Tibial nerve (tissue), 3 donors: ENCODE measurements at regions not wholly inside any gene's neighbourhood (a gene's known extent, or its start where the extent isn't known, plus 50 kb on each side); places are given as distances from the start of the nearest gene placed in this dataset.

ENCODE experiments used
- CTCF ChIP-seq, 5 experiments: fragments of 200-600 bp in 3 of 5; fragments of 450-650 bp in 2 of 5; sonication (generic) in 3 of 5; IDR thresholded peaks; one replicate each; pipeline ENCODE4 v1.5.1; 2016 to 2019; ENCODE audit warnings: antibody characterized with exemption in 5 of 5, mild to moderate bottlenecking in 3 of 5, moderate library complexity in 2 of 5
- POLR2A ChIP-seq, 2 donors: fragments of 450-650 bp; IDR thresholded peaks; one replicate each; pipeline ENCODE4 v1.6.1; 2017; ENCODE audit warnings: antibody characterized with exemption in 2 of 2, mild to moderate bottlenecking in 2 of 2, moderate library complexity in 2 of 2

- TF ChIP-seq CTCF (IDR thresholded peaks at IDR 0.05), result no peak
- TF ChIP-seq POLR2A (IDR thresholded peaks at IDR 0.05), result no peak
Observed at GRCh38 chr11:36899800-36900199, 301.8 kb upstream of the RAG2 start.
